PFSK-1 (cell line): ENCODE measurements at regions not wholly inside any gene's neighbourhood (a gene's known extent, or its start where the extent isn't known, plus 50 kb on each side); places are given as distances from the start of the nearest gene placed in this dataset.

Experiments used
- FOXP2 ChIP-seq: optimal IDR thresholded peaks from 2 replicates; pipeline ENCODE3; 2011; ENCODE audit warnings: borderline replicate concordance, control low read depth, inconsistent platforms; ENCODE audit not compliant: insufficient read depth; ENCODE audit errors: extremely low read length, extremely low read depth
- POLR2AphosphoS5 ChIP-seq: IDR thresholded peaks from 2 replicates; pipeline ENCODE4 v1.6.1; 2012; ENCODE audit warnings: low read depth, mild to moderate bottlenecking, control low read depth, low read length, moderate library complexity
- REST ChIP-seq, 2 experiments: IDR thresholded peaks; 2 replicates each; pipeline versions ENCODE4 v1.6.1 to v1.8.0; 2011 to 2012; ENCODE audit warnings: low read depth in 2 of 2, low read length in 2 of 2, control low read depth in 1 of 2, inconsistent platforms in 1 of 2, mild to moderate bottlenecking in 1 of 2, moderate library complexity in 1 of 2; ENCODE audit not compliant: insufficient read depth in 1 of 2
- SIN3A ChIP-seq: IDR thresholded peaks from 2 replicates; pipeline ENCODE4 v1.6.1; 2012; ENCODE audit warnings: mild to moderate bottlenecking, low read length, moderate library complexity, borderline replicate concordance; ENCODE audit not compliant: insufficient read depth
- TAF1 ChIP-seq: IDR thresholded peaks from 2 replicates; pipeline ENCODE4 v1.6.1; 2012; ENCODE audit warnings: low read length, control low read depth, borderline replicate concordance; ENCODE audit not compliant: insufficient read depth

- no peak for TF ChIP-seq POLR2AphosphoS5
- no peak for TF ChIP-seq REST (IDR thresholded peaks at IDR 0.05; ENCODE audit: insufficient read depth in 1 of 2, low read depth in 2 of 2, low read length in 2 of 2)
- TF ChIP-seq TAF1, result no peak
- TF ChIP-seq SIN3A, result no peak
- no peak for TF ChIP-seq FOXP2
Observed at GRCh38 chr1:119276558-119276957, 92.0 kb upstream of the HAO2 start.
